ENCODE measurements at regions not wholly inside any gene's neighbourhood (a gene's known extent, or its start where the extent isn't known, plus 50 kb on each side); places are given as distances from the start of the nearest gene placed in this dataset.

DNA sequence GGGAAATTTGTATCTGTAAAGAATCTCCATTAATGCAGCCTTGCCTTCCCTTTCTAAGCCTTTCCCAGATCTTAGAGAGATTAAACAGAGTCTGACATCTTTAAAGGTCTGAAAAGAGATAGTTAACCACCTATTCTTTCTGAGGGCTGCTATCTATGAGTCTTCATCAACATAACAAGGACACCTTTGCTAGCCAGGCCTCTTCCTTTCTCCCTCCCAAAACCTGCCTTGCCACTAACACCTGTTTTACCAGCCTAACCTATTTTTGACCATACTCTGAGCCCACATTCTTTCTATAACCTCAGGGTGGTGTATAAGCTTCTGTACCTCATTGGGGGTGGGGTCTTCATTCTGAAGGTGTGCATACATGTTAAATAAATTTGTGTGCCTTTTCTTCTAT is 217.1 kb downstream of the IPMK start:
- Mint-ChIP-seq H3K4me1 (ENCODE audit: low read depth) (no peaks in the 10 kb centered on the region), H3K4me3 (no peak overlapping the region), H3K27me3 (peaks cover 4% of the 10 kb centered on the region), H3K9me3 (ENCODE audit: low read depth) (no peaks in the 10 kb centered on the region), H3K27ac (no peak overlapping the region), H3K36me3 (no peaks in the 10 kb centered on the region)

- Mint-ChIP-seq H3K4me3 (no peak overlapping the region), H3K27me3 (peaks cover 4% of the 10 kb centered on the region), H3K27ac (no peak overlapping the region), H3K9me3 (ENCODE audit: low read depth) (no peaks in the 10 kb centered on the region), H3K4me1 (ENCODE audit: low read depth) (no peaks in the 10 kb centered on the region), H3K36me3 (no peaks in the 10 kb centered on the region)
These were observed 218.8 kb downstream of the IPMK start for GRCh38 chr10:58048936-58049335.

DNA sequence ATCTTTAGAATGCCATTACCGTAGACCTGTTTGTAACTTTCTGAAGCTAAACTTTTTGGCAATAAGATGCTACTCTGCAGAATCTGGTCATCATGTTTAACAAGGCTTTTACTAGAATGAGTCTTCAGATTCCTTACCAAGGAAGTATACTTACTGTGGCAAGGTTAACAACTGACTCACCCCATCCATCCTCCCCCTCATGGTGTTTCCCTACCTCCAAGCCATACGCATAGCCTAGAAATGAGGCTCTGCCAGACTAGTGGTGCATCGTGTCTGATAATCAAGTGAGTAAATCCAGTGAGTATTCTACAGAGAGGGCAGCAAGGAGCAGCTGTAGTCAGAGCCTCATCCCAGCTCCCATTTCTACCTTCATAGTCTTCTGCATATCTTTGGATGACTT is 223.6 kb downstream of the IPMK start:
- Mint-ChIP-seq H3K27ac (no peak overlapping the region), H3K36me3 (no peaks in the 10 kb centered on the region), H3K4me3 (no peak overlapping the region), H3K9me3 (ENCODE audit: low read depth) (peaks cover 11% of the 10 kb centered on the region), H3K27me3 (peaks cover 2% of the 10 kb centered on the region), H3K4me1 (ENCODE audit: low read depth) (no peaks in the 10 kb centered on the region)

DNA sequence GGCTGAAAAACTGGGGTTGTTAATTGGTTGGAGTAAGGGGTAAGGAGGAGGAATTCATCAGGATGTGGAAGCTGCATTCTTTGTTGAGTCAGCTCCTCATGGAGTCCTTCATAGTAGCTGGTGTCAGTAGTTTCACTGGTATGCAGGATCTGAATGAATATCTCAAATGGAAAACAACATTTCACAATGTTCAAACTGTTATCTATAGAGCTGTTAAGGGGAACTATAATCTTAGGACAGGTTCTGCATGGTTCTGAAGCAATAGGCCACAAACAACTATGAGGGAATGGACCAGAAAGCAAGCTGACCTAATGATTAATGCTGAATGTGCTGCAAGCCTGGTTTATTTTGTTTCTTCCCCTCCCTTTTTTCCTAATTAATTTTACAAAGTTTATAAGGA is 225.8 kb downstream of the IPMK start:
- H3K9me3 Mint-ChIP-seq (ENCODE audit: low read depth) = peaks cover 11% of the 10 kb centered on the region
- no peak overlapping the region for H3K4me3 Mint-ChIP-seq
- H3K27me3 Mint-ChIP-seq = no peaks in the 10 kb centered on the region
- H3K36me3 Mint-ChIP-seq = no peaks in the 10 kb centered on the region
- H3K4me1 Mint-ChIP-seq (ENCODE audit: low read depth) = no peaks in the 10 kb centered on the region
- H3K27ac Mint-ChIP-seq = no peak overlapping the region

GRCh38 chr10:58030208-58030607 is 237.5 kb downstream of the IPMK start:
- no peaks in the 10 kb centered on the region for H3K9me3 Mint-ChIP-seq (ENCODE audit: low read depth)
- H3K27ac Mint-ChIP-seq = no peak overlapping the region
- H3K36me3 Mint-ChIP-seq = no peaks in the 10 kb centered on the region
- no peak overlapping the region for H3K4me3 Mint-ChIP-seq
- no peaks in the 10 kb centered on the region for H3K27me3 Mint-ChIP-seq
- H3K4me1 Mint-ChIP-seq (ENCODE audit: low read depth) = no peaks in the 10 kb centered on the region

DNA sequence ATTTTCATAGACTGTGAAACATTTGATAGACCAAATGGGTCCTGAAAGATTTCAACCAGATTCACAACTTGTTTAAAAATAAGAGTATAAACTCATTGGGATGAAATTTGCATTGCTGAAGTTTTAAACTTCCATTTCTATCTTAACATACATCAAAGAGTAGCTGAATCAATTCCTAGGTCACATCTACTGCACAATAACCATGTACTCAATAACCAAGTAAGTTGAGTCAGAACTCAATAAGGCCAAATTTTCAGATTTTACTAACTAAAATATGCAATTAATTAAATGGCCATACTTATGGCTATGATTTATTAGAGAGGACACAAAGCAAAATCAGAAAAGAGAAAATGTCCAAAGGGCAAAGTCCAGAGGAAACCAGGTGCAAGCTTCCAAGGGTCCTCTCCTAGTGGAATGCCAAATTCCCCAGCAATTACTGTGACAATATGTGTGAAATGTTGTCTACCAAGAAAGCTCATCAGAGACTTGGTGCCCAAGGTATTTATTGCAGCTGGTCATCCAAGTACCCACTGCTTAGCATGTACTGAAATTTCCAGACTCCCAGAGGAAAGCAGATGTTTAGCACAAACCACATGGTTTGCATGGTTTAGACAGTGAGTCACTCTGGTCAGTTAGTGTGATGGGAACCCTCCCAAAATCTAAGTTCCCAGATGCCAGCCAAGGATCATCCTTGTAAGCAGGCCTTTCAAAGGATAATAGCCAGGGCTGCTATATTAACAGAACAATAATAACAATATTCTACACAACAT is 238.9 kb downstream of the IPMK start:
- Mint-ChIP-seq H3K36me3 (no peaks in the 10 kb centered on the region), H3K4me3 (no peak overlapping the region), H3K27ac (no peak overlapping the region), H3K4me1 (ENCODE audit: low read depth) (no peaks in the 10 kb centered on the region), H3K27me3 (no peaks in the 10 kb centered on the region), H3K9me3 (ENCODE audit: low read depth) (no peaks in the 10 kb centered on the region)

GRCh38 chr10:58027426-58027825 is 240.3 kb downstream of the IPMK start:
- no peak overlapping the region for H3K4me3 Mint-ChIP-seq

GRCh38 chr10:58026036-58026435 is 241.7 kb downstream of the IPMK start:
- Mint-ChIP-seq H3K9me3 (ENCODE audit: low read depth) (peaks cover 3% of the 10 kb centered on the region), H3K27me3 (peaks cover 3% of the 10 kb centered on the region), H3K27ac (no peak overlapping the region), H3K4me1 (ENCODE audit: low read depth) (no peaks in the 10 kb centered on the region), H3K4me3 (no peak overlapping the region), H3K36me3 (no peaks in the 10 kb centered on the region)

More at GRCh38 chr10:58027426-58027825, 240.3 kb downstream of the IPMK start:
- Mint-ChIP-seq H3K27ac (no peak overlapping the region), H3K4me1 (ENCODE audit: low read depth) (no peaks in the 10 kb centered on the region), H3K27me3 (peaks cover 3% of the 10 kb centered on the region), H3K9me3 (ENCODE audit: low read depth) (peaks cover 3% of the 10 kb centered on the region), H3K36me3 (no peaks in the 10 kb centered on the region)

DNA sequence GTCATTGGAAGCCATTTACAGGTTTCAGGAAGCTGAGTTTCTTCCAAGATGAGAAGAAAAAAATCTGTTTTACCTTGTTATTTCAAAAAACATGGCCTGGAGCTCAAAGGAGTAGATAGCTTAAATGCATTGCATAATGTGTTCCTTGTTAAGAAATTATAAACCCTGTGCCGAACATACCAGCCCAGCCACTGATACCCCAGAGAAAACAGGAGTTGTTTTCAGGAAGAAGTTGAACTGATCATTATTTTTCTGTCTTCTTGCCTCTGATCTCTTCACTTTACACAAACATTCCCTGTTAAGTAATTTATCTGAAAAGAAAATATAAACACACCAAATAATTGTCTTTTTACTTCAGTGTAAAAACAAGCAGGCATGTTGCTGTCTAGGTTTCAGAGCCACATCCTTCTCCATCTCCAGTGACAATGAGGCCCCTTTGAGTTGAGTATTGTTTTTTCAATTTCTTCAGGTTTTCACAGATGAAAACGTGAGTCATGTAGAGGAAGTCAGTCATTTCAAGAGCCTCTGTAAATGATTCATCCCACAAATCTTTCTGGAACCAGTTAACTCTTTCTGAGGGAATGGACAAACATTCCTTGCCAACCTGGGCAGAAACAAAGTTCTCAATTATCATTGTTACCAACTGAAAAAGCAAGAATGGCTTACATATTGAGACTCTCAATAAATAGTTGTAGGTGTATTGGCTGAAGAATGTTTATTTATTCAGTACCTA is 244.2 kb downstream of the IPMK start:
- no peaks in the 10 kb centered on the region for H3K36me3 Mint-ChIP-seq
- H3K4me3 Mint-ChIP-seq = no peak overlapping the region
- H3K27me3 Mint-ChIP-seq = peaks cover 3% of the 10 kb centered on the region

GRCh38 chr10:58019863-58020537 is 247.7 kb downstream of the IPMK start:
- Mint-ChIP-seq H3K4me3 (no peak overlapping the region), H3K9me3 (ENCODE audit: low read depth) (peaks cover 3% of the 10 kb centered on the region), H3K27me3 (peaks cover 3% of the 10 kb centered on the region), H3K36me3 (no peaks in the 10 kb centered on the region), H3K27ac (no peak overlapping the region), H3K4me1 (ENCODE audit: low read depth) (no peaks in the 10 kb centered on the region)

More for the DNA sequence above, 244.2 kb downstream of the IPMK start:
- no peaks in the 10 kb centered on the region for H3K4me1 Mint-ChIP-seq (ENCODE audit: low read depth)
- no peak overlapping the region for H3K27ac Mint-ChIP-seq
- peaks cover 3% of the 10 kb centered on the region for H3K9me3 Mint-ChIP-seq (ENCODE audit: low read depth)

- no peak overlapping the region for H3K4me3 Mint-ChIP-seq
These were observed 249.9 kb downstream of the IPMK start for GRCh38 chr10:58017719-58018367.

GRCh38 chr10:58016614-58017013 is 251.1 kb downstream of the IPMK start:
- no peaks in the 10 kb centered on the region for H3K27me3 Mint-ChIP-seq
- H3K4me3 Mint-ChIP-seq = no peak overlapping the region
- no peaks in the 10 kb centered on the region for H3K36me3 Mint-ChIP-seq
- no peaks in the 10 kb centered on the region for H3K9me3 Mint-ChIP-seq (ENCODE audit: low read depth)
- H3K27ac Mint-ChIP-seq = no peak overlapping the region
- H3K4me1 Mint-ChIP-seq (ENCODE audit: low read depth) = no peaks in the 10 kb centered on the region

More at GRCh38 chr10:58017719-58018367, 249.9 kb downstream of the IPMK start:
- no peaks in the 10 kb centered on the region for H3K4me1 Mint-ChIP-seq (ENCODE audit: low read depth)
- H3K9me3 Mint-ChIP-seq (ENCODE audit: low read depth) = peaks cover 3% of the 10 kb centered on the region
- H3K36me3 Mint-ChIP-seq = no peaks in the 10 kb centered on the region
- H3K27me3 Mint-ChIP-seq = peaks cover 2% of the 10 kb centered on the region
- no peak overlapping the region for H3K27ac Mint-ChIP-seq

- Mint-ChIP-seq H3K36me3 (no peaks in the 10 kb centered on the region), H3K4me3 (no peak overlapping the region), H3K27me3 (no peaks in the 10 kb centered on the region), H3K27ac (no peak overlapping the region), H3K4me1 (ENCODE audit: low read depth) (no peaks in the 10 kb centered on the region), H3K9me3 (ENCODE audit: low read depth) (no peaks in the 10 kb centered on the region)
These were observed 253.3 kb downstream of the IPMK start for GRCh38 chr10:58014436-58014835.

GRCh38 chr10:58013406-58013805 is 254.3 kb downstream of the IPMK start:
- Mint-ChIP-seq H3K27me3 (no peaks in the 10 kb centered on the region), H3K9me3 (ENCODE audit: low read depth) (no peaks in the 10 kb centered on the region), H3K36me3 (no peaks in the 10 kb centered on the region), H3K4me3 (no peak overlapping the region), H3K27ac (no peak overlapping the region), H3K4me1 (ENCODE audit: low read depth) (no peaks in the 10 kb centered on the region)
